ENCODE measurements at regions not wholly inside any gene's neighbourhood (a gene's known extent, or its start where the extent isn't known, plus 50 kb on each side); places are given as distances from the start of the nearest gene placed in this dataset.

DNA sequence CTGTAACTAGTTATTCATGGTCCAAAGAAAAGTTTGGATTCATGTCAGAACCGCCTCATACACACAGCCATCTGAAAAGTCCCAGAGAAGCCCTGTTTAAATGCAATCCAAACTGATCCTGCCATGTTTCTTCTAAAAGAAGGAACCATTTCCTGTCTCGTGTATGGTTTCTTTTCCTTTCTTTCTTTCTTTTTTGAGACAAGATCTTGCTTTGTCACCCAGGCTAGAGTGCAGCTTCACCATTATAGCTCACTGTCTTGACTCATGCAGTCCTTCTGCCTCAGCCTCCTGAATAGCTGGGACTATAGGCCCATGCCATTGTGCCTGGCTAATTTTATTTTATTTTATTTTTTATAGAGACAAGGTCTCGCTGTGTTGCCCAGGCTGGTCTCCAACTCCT lies 77.4 kb upstream of the NSMCE3 start:
- H3K4me2 ChIP-seq (ENCODE audit: low read length): no peak overlapping the region
- H3K9me2 ChIP-seq (ENCODE audit: low read depth, low read length): no peaks in the 10 kb centered on the region
- no peaks in the 10 kb centered on the region for H3K9me3 ChIP-seq (ENCODE audit: low read length)
- H2AFZ ChIP-seq (ENCODE audit: low read length): no peak overlapping the region
- no peaks in the 10 kb centered on the region for H3F3A ChIP-seq (ENCODE audit: insufficient read depth, low read length)
- no peaks in the 10 kb centered on the region for H3K27me3 ChIP-seq (ENCODE audit: insufficient read depth, low read length)
- H3K4me3 ChIP-seq (ENCODE audit: low read depth, low read length, poor library complexity, severe bottlenecking): no peak overlapping the region
- H3K9ac ChIP-seq (ENCODE audit: low read length): no peak overlapping the region
- no peaks in the 10 kb centered on the region for H3K79me2 ChIP-seq (ENCODE audit: insufficient read depth, low read length)
- TF ChIP-seq, protein P1, sequence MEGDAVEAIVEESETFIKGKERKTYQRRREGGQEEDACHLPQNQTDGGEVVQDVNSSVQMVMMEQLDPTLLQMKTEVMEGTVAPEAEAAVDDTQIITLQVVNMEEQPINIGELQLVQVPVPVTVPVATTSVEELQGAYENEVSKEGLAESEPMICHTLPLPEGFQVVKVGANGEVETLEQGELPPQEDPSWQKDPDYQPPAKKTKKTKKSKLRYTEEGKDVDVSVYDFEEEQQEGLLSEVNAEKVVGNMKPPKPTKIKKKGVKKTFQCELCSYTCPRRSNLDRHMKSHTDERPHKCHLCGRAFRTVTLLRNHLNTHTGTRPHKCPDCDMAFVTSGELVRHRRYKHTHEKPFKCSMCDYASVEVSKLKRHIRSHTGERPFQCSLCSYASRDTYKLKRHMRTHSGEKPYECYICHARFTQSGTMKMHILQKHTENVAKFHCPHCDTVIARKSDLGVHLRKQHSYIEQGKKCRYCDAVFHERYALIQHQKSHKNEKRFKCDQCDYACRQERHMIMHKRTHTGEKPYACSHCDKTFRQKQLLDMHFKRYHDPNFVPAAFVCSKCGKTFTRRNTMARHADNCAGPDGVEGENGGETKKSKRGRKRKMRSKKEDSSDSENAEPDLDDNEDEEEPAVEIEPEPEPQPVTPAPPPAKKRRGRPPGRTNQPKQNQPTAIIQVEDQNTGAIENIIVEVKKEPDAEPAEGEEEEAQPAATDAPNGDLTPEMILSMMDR (IDR thresholded peaks at IDR 0.05; ENCODE audit: low read length): no peak
- no peak for TF ChIP-seq EZH2 (IDR thresholded peaks at IDR 0.05; ENCODE audit: borderline replicate concordance, low read length)
- no peaks in the 10 kb centered on the region for H3K4me1 ChIP-seq (ENCODE audit: insufficient read depth, low read length, severe bottlenecking)
- H3K27ac ChIP-seq (ENCODE audit: low read depth, low read length, poor library complexity, severe bottlenecking): no peak overlapping the region
- H4K20me1 ChIP-seq (ENCODE audit: insufficient read depth, low read length): no peaks in the 10 kb centered on the region
- H3K36me3 ChIP-seq (ENCODE audit: insufficient read depth, low read length): no peaks in the 10 kb centered on the region

DNA sequence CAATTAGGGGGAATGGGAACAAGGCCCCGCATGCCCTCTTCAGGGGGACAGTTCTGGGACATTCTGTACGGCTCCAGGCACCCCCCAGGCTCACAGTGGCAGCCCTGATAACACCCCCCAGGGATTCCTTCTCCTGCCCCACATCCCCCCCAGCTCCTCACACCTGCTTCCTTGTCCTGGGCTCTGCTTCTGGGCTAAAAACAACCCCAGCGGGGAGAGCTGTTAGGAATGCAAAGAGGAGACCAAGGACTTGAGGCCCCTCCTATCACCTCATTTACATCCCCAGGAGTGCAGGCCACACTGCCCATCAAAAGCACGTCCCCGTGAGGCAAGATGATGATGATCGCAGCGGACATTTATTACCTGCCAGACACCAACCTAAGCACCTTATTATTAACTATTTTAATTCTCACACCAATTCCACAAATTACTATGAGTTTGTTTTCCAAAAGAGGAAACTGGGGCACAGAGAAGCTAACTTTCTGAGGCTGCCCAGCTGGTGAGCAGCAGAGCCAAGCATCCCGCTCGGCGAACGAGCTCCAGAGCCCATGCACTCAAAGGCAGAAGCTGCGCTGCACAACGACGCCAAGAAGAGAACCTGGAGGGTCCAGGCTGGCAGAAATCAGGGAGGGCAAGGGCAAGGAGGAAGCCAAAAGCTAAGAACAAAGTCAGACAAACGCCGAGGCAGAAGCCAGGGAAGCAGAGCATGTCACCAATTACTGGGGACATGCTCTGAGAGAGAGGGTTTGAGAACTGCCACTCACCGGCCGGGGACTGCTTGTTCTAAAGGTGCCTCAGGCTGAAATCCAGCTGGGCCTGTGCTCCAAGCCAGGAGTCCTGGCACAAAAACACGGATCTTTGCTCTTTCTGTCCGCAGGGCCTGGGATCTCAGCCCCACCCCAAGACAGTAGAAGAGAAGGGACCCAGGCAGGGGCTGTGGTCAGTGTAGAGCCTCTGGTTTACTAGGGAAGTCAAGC lies 76.2 kb upstream of the NSMCE3 start:
- no peaks in the 10 kb centered on the region for H3K79me2 ChIP-seq (ENCODE audit: insufficient read depth, low read length)
- TF ChIP-seq, protein P1 (IDR thresholded peaks at IDR 0.05; ENCODE audit: low read length): no peak
- TF ChIP-seq EZH2 (IDR thresholded peaks at IDR 0.05; ENCODE audit: borderline replicate concordance, low read length): no peak
- H3K4me3 ChIP-seq (ENCODE audit: low read depth, low read length, poor library complexity, severe bottlenecking): no peak overlapping the region
- H3K9ac ChIP-seq (ENCODE audit: low read length): no peak overlapping the region
- H3K9me3 ChIP-seq (ENCODE audit: low read length): no peaks in the 10 kb centered on the region
- H2AFZ ChIP-seq (ENCODE audit: low read length): no peak overlapping the region
- no peaks in the 10 kb centered on the region for H4K20me1 ChIP-seq (ENCODE audit: insufficient read depth, low read length)
- no peaks in the 10 kb centered on the region for H3K27me3 ChIP-seq (ENCODE audit: insufficient read depth, low read length)
- no peaks in the 10 kb centered on the region for H3K4me1 ChIP-seq (ENCODE audit: insufficient read depth, low read length, severe bottlenecking)
- H3K4me2 ChIP-seq (ENCODE audit: low read length): no peak overlapping the region
- no peaks in the 10 kb centered on the region for H3K9me2 ChIP-seq (ENCODE audit: low read depth, low read length)
- no peak overlapping the region for H3K27ac ChIP-seq (ENCODE audit: low read depth, low read length, poor library complexity, severe bottlenecking)
- H3K36me3 ChIP-seq (ENCODE audit: insufficient read depth, low read length): no peaks in the 10 kb centered on the region
- no peaks in the 10 kb centered on the region for H3F3A ChIP-seq (ENCODE audit: insufficient read depth, low read length)

DNA sequence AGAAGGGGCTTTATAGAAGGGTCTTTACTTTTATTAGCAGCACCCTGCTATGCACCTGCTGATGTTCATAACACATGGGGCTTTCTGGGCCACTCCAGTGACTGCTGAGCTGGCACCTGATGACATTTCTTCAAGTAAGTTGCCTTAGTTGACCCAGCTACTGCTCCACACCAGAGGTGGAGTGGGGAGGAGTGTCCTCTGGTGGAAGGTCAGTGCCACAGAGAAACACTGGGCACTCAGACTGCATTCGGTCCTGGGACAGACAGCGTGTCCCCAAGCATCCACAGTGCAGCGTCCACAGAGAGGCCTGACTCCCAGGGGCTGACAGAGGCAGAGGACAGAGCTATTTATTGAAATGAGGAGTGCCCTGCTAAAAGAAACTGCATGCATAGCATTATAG lies 74.9 kb upstream of the NSMCE3 start:
- no peak for TF ChIP-seq EZH2 (IDR thresholded peaks at IDR 0.05; ENCODE audit: borderline replicate concordance, low read length)
- TF ChIP-seq, protein P1 (IDR thresholded peaks at IDR 0.05; ENCODE audit: low read length): no peak
- Histone ChIP-seq H3K36me3 (ENCODE audit: insufficient read depth, low read length) (no peaks in the 10 kb centered on the region), H3K9me2 (ENCODE audit: low read depth, low read length) (no peaks in the 10 kb centered on the region), H3K9me3 (ENCODE audit: low read length) (no peaks in the 10 kb centered on the region), H3F3A (ENCODE audit: insufficient read depth, low read length) (no peaks in the 10 kb centered on the region), H3K4me1 (ENCODE audit: insufficient read depth, low read length, severe bottlenecking) (no peaks in the 10 kb centered on the region), H3K4me2 (ENCODE audit: low read length) (no peak overlapping the region), H2AFZ (ENCODE audit: low read length) (no peak overlapping the region), H3K27ac (ENCODE audit: low read depth, low read length, poor library complexity, severe bottlenecking) (no peak overlapping the region), H3K79me2 (ENCODE audit: insufficient read depth, low read length) (no peaks in the 10 kb centered on the region), H3K27me3 (ENCODE audit: insufficient read depth, low read length) (no peaks in the 10 kb centered on the region), H3K9ac (ENCODE audit: low read length) (no peak overlapping the region), H3K4me3 (ENCODE audit: low read depth, low read length, poor library complexity, severe bottlenecking) (no peak overlapping the region), H4K20me1 (ENCODE audit: insufficient read depth, low read length) (no peaks in the 10 kb centered on the region)
